HG03135 (cell line): ENCODE measurements at regions not wholly inside any gene's neighbourhood (a gene's known extent, or its start where the extent isn't known, plus 50 kb on each side); places are given as distances from the start of the nearest gene placed in this dataset.

ENCODE experiments used
- ATAC-seq: cut with Tn5 transposase; IDR thresholded peaks from one replicate; pipeline ENCODE4 v1.9.1; 2021; ENCODE audit warnings: mild to moderate bottlenecking, moderate library complexity; ENCODE audit not compliant: unreplicated experiment

DNA sequence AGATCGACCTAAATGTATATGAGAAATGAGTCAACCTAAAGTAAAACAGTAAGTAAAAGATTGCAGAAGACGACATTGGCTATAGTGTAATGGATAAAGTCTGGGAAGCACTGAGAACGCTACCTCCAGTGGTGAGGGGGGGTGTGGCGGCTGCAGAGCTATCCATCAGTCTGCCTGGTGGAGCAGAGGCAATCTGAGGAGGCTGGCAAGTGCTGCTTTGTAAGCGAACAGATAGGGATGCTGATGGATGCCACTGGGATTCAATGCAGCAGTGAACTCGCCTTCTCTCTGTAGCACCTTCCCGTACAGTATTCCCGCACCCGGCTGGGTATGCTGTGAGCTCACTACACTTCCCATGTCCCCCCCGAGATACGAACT, 261.5 kb downstream of the NSG2 start:
- no peak for ATAC-seq

- ATAC-seq, result no peak
Measured at GRCh38 chr5:174307656-174308271, 262.3 kb downstream of the NSG2 start.

GRCh38 chr5:174309131-174309795, 263.8 kb downstream of the NSG2 start:
- no peak for ATAC-seq

- ATAC-seq, result no peak
Measured at GRCh38 chr5:174310243-174310642, 264.7 kb downstream of the NSG2 start.

- ATAC-seq, result no peak
Measured at GRCh38 chr5:174310706-174311105, 265.2 kb downstream of the NSG2 start.

DNA sequence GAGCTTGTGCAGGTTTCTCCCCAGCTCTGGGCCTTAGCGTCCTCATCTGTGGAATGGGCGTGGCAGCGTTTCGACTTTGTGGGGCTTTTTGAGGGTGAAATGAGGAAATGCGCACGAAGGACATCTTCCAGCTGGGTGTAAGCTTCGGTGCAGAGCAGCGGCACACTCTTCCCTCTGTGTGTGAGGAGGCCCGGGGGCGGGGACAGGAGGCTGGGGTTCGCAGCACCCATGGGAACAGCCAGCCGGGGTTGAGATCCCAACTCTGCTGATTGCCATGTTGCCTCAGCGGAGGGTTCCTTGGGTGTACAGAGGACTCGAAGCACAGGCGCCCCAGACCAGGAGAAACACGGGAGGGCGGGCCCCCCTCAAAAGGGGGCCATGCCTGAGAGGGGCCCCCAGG, 265.6 kb downstream of the NSG2 start:
- ATAC-seq, result no peak

DNA sequence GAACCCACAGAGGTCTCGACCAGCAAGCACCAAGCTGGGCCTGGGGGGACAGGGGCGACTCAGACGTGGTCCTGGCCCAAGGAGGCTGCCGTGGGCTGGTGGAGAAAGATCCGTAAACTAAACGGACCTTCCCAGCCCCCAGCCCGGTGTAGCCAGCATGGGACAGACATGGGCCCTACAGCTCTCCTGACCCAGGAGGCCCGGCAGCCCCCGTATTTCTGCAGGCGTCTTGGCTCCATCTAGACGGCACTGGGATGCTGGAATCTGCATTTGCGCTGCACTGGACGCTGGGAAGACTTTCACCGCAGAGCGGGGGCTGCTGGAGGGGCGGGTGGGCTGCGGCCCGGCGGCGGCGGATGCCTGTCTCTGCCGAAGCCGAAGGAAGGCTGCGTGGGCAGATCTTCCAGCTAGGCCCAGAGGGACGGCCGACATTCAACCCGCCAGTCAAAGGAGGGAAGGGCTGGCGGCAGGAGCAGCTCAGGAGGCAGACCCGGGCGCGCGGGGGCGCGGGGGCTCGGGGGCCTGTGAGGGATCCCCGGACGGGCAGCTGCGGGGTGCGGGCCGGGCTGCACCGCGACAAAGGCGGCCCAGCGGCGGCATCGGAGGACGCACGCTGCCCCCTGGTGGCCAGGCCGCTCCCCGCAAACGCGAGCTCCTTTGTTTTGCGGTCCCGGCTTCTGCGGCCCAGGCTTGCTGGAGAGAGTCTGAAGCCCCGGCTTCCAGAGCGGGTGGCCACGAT, 266.2 kb downstream of the NSG2 start:
- ATAC-seq, result peak; percentile 68

DNA sequence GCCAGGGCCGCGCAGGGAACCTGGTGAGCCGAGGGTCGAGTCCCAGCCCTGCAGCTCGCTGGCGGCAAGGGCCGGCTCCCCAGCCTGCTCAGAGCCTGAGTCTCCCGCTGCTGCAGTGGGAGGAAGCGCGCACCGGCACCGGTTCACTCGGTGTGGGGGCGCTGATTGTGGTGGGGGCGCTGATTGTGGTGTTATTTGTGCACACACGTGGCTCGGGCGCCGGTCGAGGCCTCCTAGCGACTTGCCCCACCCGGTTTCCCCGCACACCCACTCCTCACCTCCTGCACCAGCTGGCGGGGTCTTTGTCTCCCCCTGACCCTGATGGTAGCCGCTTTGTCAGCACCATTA, 266.7 kb downstream of the NSG2 start:
- ATAC-seq, result no peak

GRCh38 chr5:174312641-174313040, 267.1 kb downstream of the NSG2 start:
- ATAC-seq, result no peak

DNA sequence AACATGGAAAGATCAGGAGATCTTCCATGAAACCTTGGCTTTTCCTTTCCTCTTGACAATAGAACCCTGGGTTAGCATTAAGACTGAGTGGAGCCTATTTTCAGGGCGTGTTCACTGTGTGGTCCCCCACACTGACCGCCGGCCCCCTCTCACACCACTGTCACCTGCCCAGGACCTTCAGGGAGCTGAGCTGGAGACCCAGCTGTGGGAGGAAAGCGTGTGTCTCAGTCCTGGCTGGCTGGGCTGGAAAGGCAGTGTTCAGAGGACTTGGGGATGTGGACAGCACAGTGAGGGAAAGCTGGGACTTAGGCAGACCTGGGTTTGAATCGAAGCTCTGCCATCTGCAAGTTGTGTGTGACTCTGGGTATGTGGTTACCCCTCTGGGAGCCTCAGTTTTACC, 268.1 kb downstream of the NSG2 start:
- ATAC-seq, result no peak

GRCh38 chr5:174314261-174314660, 268.8 kb downstream of the NSG2 start:
- no peak for ATAC-seq

- ATAC-seq, result no peak
Measured at GRCh38 chr5:174315471-174315870, 270.0 kb downstream of the NSG2 start.

- ATAC-seq, result no peak
Measured at GRCh38 chr5:174315871-174316270, 270.4 kb downstream of the NSG2 start.

GRCh38 chr5:174316326-174316725, 270.8 kb downstream of the NSG2 start:
- no peak for ATAC-seq

- no peak for ATAC-seq
Measured at GRCh38 chr5:174317256-174317894, 271.9 kb downstream of the NSG2 start.

DNA sequence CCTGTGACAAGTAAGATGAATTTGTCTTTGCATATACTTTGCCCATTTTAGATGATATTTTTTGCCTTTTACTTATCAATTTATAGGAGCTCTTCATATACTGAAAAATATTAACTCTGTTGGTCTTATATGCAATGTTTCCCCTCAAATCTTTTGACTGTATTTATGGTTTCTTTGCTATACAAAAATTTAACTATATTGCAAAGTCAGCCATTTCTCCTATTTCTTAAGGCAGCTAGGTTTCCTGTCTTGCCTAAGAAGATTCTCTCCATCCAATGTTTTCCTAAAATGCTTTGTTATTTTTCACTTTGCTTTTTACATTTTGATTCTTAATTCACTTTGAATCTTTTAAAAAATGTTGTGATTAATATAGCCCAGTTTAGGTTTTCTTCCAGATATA, 273.1 kb downstream of the NSG2 start:
- ATAC-seq, result no peak

DNA sequence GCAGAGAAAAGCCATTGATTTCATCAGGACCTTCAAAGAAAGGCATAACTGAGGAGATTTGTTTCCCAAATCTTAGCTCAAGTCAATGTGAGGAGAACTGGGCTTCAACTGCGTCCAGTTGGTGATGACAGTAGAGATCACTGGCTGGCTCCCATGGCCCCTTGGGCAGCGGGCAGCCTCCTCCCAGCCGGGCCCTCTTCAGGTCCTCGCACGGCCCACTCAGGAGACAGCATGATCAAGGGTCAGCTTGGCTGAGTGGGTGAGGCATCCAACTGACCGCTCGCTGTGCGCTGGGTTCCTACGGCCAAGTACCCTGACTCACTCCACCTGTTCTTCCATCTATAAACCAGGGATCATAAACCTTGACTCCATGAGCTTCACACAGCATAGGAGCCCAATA, 274.0 kb downstream of the NSG2 start:
- ATAC-seq, result no peak

DNA sequence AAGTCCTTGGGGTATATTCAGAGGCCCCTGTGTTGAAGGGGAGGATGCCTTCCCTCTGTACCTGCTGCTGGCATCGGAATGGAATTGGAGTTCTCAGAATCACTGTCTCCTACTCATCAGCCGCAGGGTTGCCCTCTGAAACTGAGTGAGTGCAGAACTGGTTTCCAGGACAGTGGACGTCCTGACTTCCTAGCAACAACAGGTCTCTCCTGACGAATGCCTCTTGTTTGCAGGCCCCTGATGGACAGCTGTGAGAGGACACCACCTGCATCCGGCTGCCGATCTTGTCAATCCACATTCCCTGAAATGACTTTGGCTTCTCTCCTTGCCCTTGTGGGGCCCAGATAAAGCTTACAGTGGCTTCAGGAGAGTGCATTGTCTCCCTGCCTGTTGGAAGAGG, 274.5 kb downstream of the NSG2 start:
- no peak for ATAC-seq

GRCh38 chr5:174323878-174324281, 278.4 kb downstream of the NSG2 start:
- peak; percentile 80 for ATAC-seq

- no peak for ATAC-seq
Measured at GRCh38 chr5:174324680-174325079, 279.2 kb downstream of the NSG2 start.

DNA sequence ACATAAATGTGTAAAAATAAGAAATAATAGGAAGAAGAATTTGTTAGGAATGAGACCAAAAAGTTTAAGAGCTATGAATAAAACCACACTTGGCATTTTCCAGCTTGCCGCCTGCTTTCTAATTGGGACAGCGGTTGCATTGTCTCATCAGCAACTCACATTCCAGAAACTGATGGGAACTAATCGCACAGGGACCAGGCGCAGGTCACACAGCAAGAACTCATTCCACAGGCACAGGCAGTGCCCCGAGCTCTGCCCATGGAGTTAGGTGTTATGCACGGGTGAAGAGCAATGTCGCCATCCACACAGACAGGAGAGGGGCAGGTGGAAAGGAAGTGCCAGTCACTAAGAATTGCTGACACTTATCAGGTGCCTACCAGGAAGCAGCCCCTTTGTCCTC, 279.9 kb downstream of the NSG2 start:
- ATAC-seq, result no peak

DNA sequence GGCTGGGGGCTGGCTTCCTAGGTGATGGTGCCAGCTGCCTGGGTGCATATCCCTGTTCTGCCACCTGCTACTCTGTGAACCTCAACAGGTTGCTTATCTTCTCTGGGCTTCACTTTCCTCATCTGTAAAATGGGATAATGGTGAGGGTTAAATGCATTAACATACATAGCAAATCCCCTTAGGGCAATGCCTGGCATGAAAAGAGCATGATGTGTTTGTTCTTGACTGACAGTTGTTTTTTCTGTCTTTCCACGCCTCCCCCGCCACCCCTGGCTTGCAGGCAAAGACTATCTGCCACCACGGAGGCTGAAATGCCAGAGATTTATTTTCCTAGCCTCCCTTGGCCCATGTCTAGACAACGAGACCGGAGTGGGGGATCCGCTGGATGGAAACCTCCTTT, 280.5 kb downstream of the NSG2 start:
- ATAC-seq, result no peak
